ENCODE measurements at regions not wholly inside any gene's neighbourhood (a gene's known extent, or its start where the extent isn't known, plus 50 kb on each side); places are given as distances from the start of the nearest gene placed in this dataset.

DNA sequence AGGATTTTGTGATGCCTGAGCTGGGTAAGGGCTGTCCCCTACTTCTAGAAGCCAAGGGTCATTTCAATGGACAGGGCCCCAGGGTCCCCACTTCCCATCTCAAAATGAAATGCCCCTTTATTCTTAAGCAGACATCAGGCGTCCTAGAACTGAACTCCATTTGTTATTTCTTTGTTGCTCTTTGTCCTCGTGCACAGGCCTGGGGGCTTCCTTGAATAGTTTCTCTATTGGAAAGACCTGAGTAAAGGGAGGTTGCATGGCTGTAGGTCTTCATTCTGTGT lies 311.4 kb upstream of the ZNF32 start:
- DNase-seq (ENCODE audit: low read depth): no peak
- H3K4me3 ChIP-seq (ENCODE audit: low read depth, low read length): no peak overlapping the region

GRCh38 chr10:43959364-43960134 lies 310.9 kb upstream of the ZNF32 start:
- no peak for DNase-seq (ENCODE audit: low read depth)
- H3K4me3 ChIP-seq (ENCODE audit: low read depth, low read length): no peak overlapping the region

DNA sequence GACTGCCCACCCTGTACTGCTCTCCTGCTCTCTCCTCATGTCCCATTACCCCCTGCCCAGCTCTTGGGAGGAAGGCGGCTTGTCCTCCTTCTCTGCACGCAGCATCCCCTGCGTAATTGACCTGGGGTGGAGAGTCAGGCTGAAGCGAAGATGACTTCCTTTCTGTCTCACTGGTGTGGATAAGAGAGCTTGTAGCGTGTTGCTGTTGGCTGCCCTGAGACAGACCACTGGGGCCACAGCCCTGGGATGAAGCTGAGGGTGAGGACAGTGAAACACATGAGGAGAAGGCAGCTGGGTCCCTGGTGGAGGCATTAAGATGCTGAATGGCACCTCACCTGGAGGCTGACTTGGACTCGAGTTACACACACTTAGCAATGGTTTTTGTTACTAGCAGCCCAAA lies 310.3 kb upstream of the ZNF32 start:
- DNase-seq (ENCODE audit: low read depth): no peak

DNA sequence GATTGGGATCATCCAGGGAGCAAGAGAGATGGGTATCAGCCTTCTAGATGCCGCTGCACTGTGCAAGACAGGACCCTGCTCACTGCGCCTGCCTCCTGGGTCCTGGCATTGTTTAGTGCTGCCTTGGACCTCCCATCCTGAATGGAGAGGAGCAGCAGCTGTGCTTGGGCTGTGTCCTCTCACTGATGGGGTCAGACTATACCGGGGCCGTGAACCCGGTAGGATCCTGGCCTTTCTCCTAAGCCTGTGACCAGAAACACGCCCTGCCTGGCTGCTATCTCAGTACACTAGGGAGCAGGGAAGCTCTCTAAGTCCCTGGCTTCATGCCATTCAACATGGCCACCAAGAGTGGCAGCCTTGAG lies 309.4 kb upstream of the ZNF32 start:
- DNase-seq (ENCODE audit: low read depth): no peak
- no peak overlapping the region for H3K4me3 ChIP-seq (ENCODE audit: low read depth, low read length)

More for the DNA sequence above, 310.3 kb upstream of the ZNF32 start:
- H3K4me3 ChIP-seq (ENCODE audit: low read depth, low read length): no peak overlapping the region

GRCh38 chr10:43957267-43958070 lies 308.8 kb upstream of the ZNF32 start:
- no peak overlapping the region for H3K4me3 ChIP-seq (ENCODE audit: low read depth, low read length)
- no peak for DNase-seq (ENCODE audit: low read depth)

DNA sequence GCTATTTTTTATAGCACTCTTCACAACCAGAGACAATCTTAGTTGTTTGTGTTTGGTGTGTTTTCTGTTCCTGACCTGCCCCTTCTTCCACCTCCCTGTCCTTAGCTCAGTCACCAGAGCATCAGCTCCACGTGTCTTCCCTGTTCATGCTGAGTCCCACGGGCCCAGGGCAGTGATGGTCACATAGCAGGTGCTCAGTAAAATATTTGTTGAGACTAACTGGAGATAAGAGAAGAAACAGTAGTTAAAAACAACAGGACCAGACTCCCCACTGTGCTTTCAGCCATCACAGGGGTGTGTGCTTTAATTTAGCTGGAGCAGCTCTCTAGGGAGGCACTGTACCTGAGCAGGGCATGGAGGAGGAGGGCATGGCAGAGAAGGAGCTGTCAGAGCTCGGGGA lies 307.3 kb upstream of the ZNF32 start:
- no peak for DNase-seq (ENCODE audit: low read depth)
- no peak overlapping the region for H3K4me3 ChIP-seq (ENCODE audit: low read depth, low read length)

GRCh38 chr10:43955002-43955596 lies 306.4 kb upstream of the ZNF32 start:
- no peak overlapping the region for H3K4me3 ChIP-seq (ENCODE audit: low read depth, low read length)
- DNase-seq (ENCODE audit: low read depth): no peak

GRCh38 chr10:43953672-43954071 lies 305.0 kb upstream of the ZNF32 start:
- DNase-seq (ENCODE audit: low read depth): no peak
- H3K4me3 ChIP-seq (ENCODE audit: low read depth, low read length): no peak overlapping the region

- DNase-seq (ENCODE audit: low read depth): no peak
- H3K4me3 ChIP-seq (ENCODE audit: low read depth, low read length): no peak overlapping the region
Measured at GRCh38 chr10:43952760-43953159, 304.1 kb upstream of the ZNF32 start.

- no peak for DNase-seq (ENCODE audit: low read depth)
Measured at GRCh38 chr10:43949351-43949750, 300.7 kb upstream of the ZNF32 start.

DNA sequence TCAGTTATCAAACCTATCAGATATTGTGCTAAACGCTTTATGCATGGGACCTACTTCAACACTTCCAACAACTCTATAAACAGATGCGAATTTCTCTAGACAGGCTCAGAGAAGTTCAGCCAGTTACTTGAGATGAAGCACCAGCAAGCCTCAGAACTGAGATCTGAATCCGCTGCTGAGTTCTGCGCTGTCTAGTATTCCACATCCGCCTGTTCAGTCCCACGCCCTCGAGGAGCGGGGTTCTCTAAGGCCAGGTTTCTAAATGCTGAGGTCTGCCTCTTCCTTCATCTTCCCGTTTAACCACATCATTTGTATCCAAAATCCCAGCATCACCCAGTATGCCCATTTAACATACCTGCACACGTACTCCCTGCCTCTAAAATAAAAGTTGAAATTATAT lies 297.8 kb upstream of the ZNF32 start:
- H3K4me3 ChIP-seq (ENCODE audit: low read depth, low read length): no peak overlapping the region
- no peak for DNase-seq (ENCODE audit: low read depth)

More at GRCh38 chr10:43949351-43949750, 300.7 kb upstream of the ZNF32 start:
- no peak overlapping the region for H3K4me3 ChIP-seq (ENCODE audit: low read depth, low read length)

DNA sequence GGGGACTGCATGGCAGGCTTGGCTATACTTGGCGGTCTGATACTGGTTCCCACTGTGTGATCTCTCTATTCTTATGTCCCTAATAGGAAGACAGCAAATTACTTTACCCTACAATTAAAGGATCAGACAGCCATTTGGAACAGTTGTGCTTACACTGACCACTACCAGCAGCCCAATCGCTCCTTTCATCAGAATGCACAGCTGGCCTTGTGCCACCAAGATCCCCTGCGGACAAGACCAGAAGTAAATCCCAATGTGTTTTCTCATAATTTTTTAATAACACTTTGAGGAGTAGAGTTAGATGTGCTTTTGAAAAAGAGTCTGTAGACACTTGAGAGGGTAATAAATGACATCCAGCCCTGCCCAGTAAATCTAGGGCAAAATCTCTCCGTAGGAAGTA lies 297.2 kb upstream of the ZNF32 start:
- DNase-seq (ENCODE audit: low read depth): no peak
- H3K4me3 ChIP-seq (ENCODE audit: low read depth, low read length): no peak overlapping the region

GRCh38 chr10:43945094-43945730 lies 296.5 kb upstream of the ZNF32 start:
- DNase-seq (ENCODE audit: low read depth): no peak
- no peak overlapping the region for H3K4me3 ChIP-seq (ENCODE audit: low read depth, low read length)

DNA sequence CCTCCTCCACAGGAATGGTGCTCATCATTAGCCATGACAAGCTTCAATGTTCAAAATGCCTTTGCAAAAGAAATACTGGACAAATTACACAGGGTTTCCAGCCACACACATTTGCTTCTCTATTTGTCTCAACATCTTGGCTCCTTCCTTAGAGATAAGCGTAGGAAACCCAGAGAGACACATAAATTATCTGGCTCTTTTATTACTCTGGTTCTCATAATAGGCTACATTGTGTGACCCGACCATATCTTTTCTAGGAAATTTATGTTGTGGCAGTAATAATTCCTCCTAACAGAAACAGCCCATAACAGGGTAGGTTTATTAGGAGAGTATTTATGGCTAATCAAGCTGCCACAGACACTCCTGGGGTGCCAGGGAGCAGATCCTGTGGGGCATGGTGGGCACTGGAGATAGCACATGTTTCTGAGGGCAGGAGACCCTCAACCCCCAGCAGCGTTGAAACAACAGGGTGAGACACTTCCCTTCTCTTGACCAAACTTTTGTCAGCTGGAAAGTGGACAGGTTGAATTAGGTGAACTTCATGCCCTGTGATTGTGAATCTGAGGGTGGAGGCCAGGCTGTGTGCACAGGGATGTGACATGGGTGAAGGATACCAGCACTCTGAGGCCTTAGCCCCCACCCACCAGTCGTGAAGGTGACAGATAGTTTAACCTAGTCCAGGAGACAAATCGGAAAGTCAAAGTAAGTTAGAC lies 295.9 kb upstream of the ZNF32 start:
- no peak for DNase-seq (ENCODE audit: low read depth)
- H3K4me3 ChIP-seq (ENCODE audit: low read depth, low read length): no peak overlapping the region

- DNase-seq (ENCODE audit: low read depth): no peak
- H3K4me3 ChIP-seq (ENCODE audit: low read depth, low read length): no peak overlapping the region
Measured at GRCh38 chr10:43943818-43944360, 295.2 kb upstream of the ZNF32 start.

GRCh38 chr10:43943119-43943817 lies 294.6 kb upstream of the ZNF32 start:
- DNase-seq (ENCODE audit: low read depth): no peak

DNA sequence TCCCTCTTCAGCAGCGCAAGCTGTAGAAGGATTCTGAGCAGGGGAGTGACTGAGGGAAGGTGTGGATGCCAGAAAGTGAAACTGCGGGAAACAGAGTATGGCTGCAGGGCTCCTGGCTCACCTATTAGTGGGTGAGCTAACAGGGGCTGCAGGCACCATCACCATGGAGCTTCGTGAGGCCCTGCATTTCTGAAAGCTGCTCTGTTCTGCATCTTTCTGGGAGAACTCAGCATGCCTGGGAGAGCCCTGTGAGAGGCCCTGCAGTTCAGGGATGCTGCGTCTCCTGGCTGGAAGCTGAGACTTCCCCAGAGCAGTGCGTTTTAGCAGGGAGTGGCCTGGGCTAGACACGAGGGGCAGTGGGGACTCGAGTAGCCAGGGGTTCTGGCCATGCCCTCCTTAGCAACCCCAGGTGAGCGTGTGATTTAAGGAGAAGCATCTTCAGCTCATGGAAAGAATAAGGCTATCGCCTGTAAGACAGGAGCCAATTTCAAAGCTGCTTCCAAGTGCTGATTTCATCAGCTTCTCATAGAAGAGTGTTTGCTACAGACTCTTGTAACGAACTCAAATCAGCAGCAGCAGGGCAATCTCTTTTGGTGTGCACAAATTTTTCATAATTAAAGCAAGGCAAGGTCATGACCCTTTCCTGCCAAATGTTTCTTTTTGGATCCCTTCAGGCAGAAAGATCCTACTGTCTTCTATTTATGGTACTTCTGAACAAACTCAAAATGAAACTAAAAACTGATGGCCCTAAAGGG lies 293.6 kb upstream of the ZNF32 start:
- DNase-seq (ENCODE audit: low read depth): no peak
- H3K4me3 ChIP-seq (ENCODE audit: low read depth, low read length): no peak overlapping the region

More at GRCh38 chr10:43943119-43943817, 294.6 kb upstream of the ZNF32 start:
- no peak overlapping the region for H3K4me3 ChIP-seq (ENCODE audit: low read depth, low read length)

All from skeletal muscle cell (primary cell).